Muscle of back (tissue), 3 donors: ENCODE measurements at regions not wholly inside any gene's neighbourhood (a gene's known extent, or its start where the extent isn't known, plus 50 kb on each side); places are given as distances from the start of the nearest gene placed in this dataset.

Experiments used
- DNase-seq, 3 donors: peaks; one replicate each; pipeline versions ENCODE4 v3.0.0 to v3.0.0-alpha.2; 2013

GRCh38 chr6:6781172-6781872 is 192.8 kb downstream of the LY86 start:
- peak; percentile 34 to 70 (median 42) for DNase-seq

GRCh38 chr6:6781873-6782227 is 193.3 kb downstream of the LY86 start:
- peak in 1 of 3 donors; percentile 30 for DNase-seq

GRCh38 chr6:6783721-6784120 is 195.2 kb downstream of the LY86 start:
- peak in 1 of 3 donors; percentile 71 for DNase-seq

GRCh38 chr6:6784514-6785162 is 196.1 kb downstream of the LY86 start:
- DNase-seq: no peak

- no peak for DNase-seq
Measured at GRCh38 chr6:6785163-6785521, 196.6 kb downstream of the LY86 start.

- DNase-seq: no peak
Measured at GRCh38 chr6:6788394-6789032, 200.0 kb downstream of the LY86 start.

GRCh38 chr6:6790393-6790792 is 201.9 kb downstream of the LY86 start:
- no peak for DNase-seq

- DNase-seq: no peak
Measured at GRCh38 chr6:6790891-6791290, 202.4 kb downstream of the LY86 start.

- DNase-seq: peak in 1 of 3 donors; percentile 30
Measured at GRCh38 chr6:6793388-6794250, 205.1 kb downstream of the LY86 start.

GRCh38 chr6:6795393-6795792 is 206.9 kb downstream of the LY86 start:
- DNase-seq: no peak

GRCh38 chr6:6796818-6797217 is 208.3 kb downstream of the LY86 start:
- DNase-seq: no peak

- no peak for DNase-seq
Measured at GRCh38 chr6:6798448-6798860, 209.9 kb downstream of the LY86 start.

GRCh38 chr6:6801005-6801335 is 212.4 kb downstream of the LY86 start:
- no peak for DNase-seq

GRCh38 chr6:6801635-6802218 is 213.2 kb downstream of the LY86 start:
- DNase-seq: no peak

- DNase-seq: no peak
Measured at GRCh38 chr6:6803180-6803977, 214.9 kb downstream of the LY86 start.

GRCh38 chr6:6804843-6805615 is 216.5 kb downstream of the LY86 start:
- DNase-seq: no peak

GRCh38 chr6:6806844-6807518 is 218.5 kb downstream of the LY86 start:
- DNase-seq: peak in 1 of 3 donors; percentile 42

- DNase-seq: no peak
Measured at GRCh38 chr6:6808343-6808742, 219.8 kb downstream of the LY86 start.

- no peak for DNase-seq
Measured at GRCh38 chr6:6808915-6809314, 220.4 kb downstream of the LY86 start.

- DNase-seq: no peak
Measured at GRCh38 chr6:6810727-6811126, 222.2 kb downstream of the LY86 start.
